HG03025 (cell line): ENCODE measurements at regions not wholly inside any gene's neighbourhood (a gene's known extent, or its start where the extent isn't known, plus 50 kb on each side); places are given as distances from the start of the nearest gene placed in this dataset.

ENCODE experiments used
- ATAC-seq: cut with Tn5 transposase; IDR thresholded peaks from one replicate; pipeline ENCODE4 v1.9.1; 2021; ENCODE audit warnings: mild to moderate bottlenecking, moderate library complexity; ENCODE audit not compliant: unreplicated experiment, low FRiP score

- no peak for ATAC-seq
These were observed 97.3 kb upstream of the SFMBT2 start for GRCh38 chr10:7507887-7508726.

- ATAC-seq = no peak
These were observed 95.7 kb upstream of the SFMBT2 start for GRCh38 chr10:7506571-7506970.

- ATAC-seq = no peak
These were observed 94.4 kb upstream of the SFMBT2 start for GRCh38 chr10:7505196-7505595.

GRCh38 chr10:7503190-7503589, 92.4 kb upstream of the SFMBT2 start:
- no peak for ATAC-seq

- ATAC-seq = no peak
These were observed 90.3 kb upstream of the SFMBT2 start for GRCh38 chr10:7501157-7501556.

GRCh38 chr10:7498111-7498510, 87.3 kb upstream of the SFMBT2 start:
- no peak for ATAC-seq

- ATAC-seq = no peak
These were observed 83.2 kb upstream of the SFMBT2 start for GRCh38 chr10:7493996-7494395.

- ATAC-seq = no peak
These were observed 81.8 kb upstream of the SFMBT2 start for GRCh38 chr10:7492660-7493046.

GRCh38 chr10:7491949-7492659, 81.3 kb upstream of the SFMBT2 start:
- peak; percentile 91 for ATAC-seq

GRCh38 chr10:7491230-7491629, 80.4 kb upstream of the SFMBT2 start:
- ATAC-seq = no peak

GRCh38 chr10:7488418-7488829, 77.6 kb upstream of the SFMBT2 start:
- ATAC-seq = no peak

- no peak for ATAC-seq
These were observed 76.7 kb upstream of the SFMBT2 start for GRCh38 chr10:7487528-7487927.

- ATAC-seq = no peak
These were observed 75.7 kb upstream of the SFMBT2 start for GRCh38 chr10:7486528-7486927.

- ATAC-seq = no peak
These were observed 75.0 kb upstream of the SFMBT2 start for GRCh38 chr10:7485799-7486198.

- ATAC-seq = no peak
These were observed 74.4 kb upstream of the SFMBT2 start for GRCh38 chr10:7485244-7485556.

- ATAC-seq = peak; percentile 80
These were observed 73.8 kb upstream of the SFMBT2 start for GRCh38 chr10:7484456-7485243.

- no peak for ATAC-seq
These were observed 73.0 kb upstream of the SFMBT2 start for GRCh38 chr10:7483848-7484247.

- ATAC-seq = no peak
These were observed 72.2 kb upstream of the SFMBT2 start for GRCh38 chr10:7482992-7483391.

- no peak for ATAC-seq
These were observed 70.5 kb upstream of the SFMBT2 start for GRCh38 chr10:7481368-7481765.

GRCh38 chr10:7480742-7481367, 70.0 kb upstream of the SFMBT2 start:
- ATAC-seq = no peak
